K562 (cell line): ENCODE measurements at regions not wholly inside any gene's neighbourhood (a gene's known extent, or its start where the extent isn't known, plus 50 kb on each side); places are given as distances from the start of the nearest gene placed in this dataset.

Experiments used
- ATAC-seq: fragments of 200-7000 bp; cut with Tn5 transposase; 3 replicates; pipeline ENCODE4 v1.9.1; 2020; ENCODE audit warnings: moderate library complexity
- BruUV-seq: library from RNA; stranded (reverse); fragments of 400-500 nt; replicated peaks from 2 replicates; lab custom pipeline; 2021; lab: Mats Ljungman, UMichigan
- CTCF ChIA-PET: fragments of 300-600 bp; formaldehyde crosslinking; extraction: SDS; loops from one replicate; lab custom pipeline; 2021; ENCODE audit warnings: low intra/inter-chr PET ratio; lab: Yijun Ruan, JAX
- POLR2A ChIA-PET: fragments of 300-600, 350-650 bp; sonication (Branson Sonifier 250); formaldehyde crosslinking; extraction: SDS; loops from one replicate; lab custom pipeline; 2021; ENCODE audit warnings: antibody characterized with exemption, inconsistent platforms; lab: Yijun Ruan, JAX
- DNase-seq, 4 experiments: peaks; one replicate each; pipeline versions ENCODE4 v3.0.0 to v3.0.0-alpha.2; 2011 to 2018; ENCODE audit warnings: low spot score in 3 of 4, mixed read lengths in 3 of 4; ENCODE audit errors: extremely low read depth in 1 of 4
- FAIRE-seq: peaks from 2 replicates; lab custom pipeline; 2011; peaks lifted over from hg19 to GRCh38; lab: Jason Lieb, UNC
- H2AFZ ChIP-seq: 2 replicates; pipeline ENCODE4 v1.6.0; 2011; ENCODE audit warnings: low read depth, low read length, control low read depth, inconsistent platforms
- H3K27ac ChIP-seq: fragments of 200-600 bp; 3 replicates; pipeline ENCODE4 v1.8.0; 2011; ENCODE audit warnings: low read depth, mild to moderate bottlenecking, control low read depth, inconsistent platforms, low read length, moderate library complexity, mixed read lengths; ENCODE audit errors: extremely low read depth
- H3K27me3 ChIP-seq, 2 experiments: fragments of 300-600 bp in 1 of 2; 2 replicates in 1 of 2; 3 replicates in 1 of 2; pipeline versions ENCODE4 v1.6.0 to v1.8.0; 2011; ENCODE audit warnings: inconsistent platforms in 2 of 2, low read length in 2 of 2, mild to moderate bottlenecking in 1 of 2, mixed read lengths in 1 of 2, moderate library complexity in 1 of 2; ENCODE audit not compliant: control insufficient read depth in 2 of 2, insufficient read depth in 2 of 2
- H3K36me3 ChIP-seq: fragments of 300-600 bp; 3 replicates; pipeline ENCODE4 v1.8.0; 2011; ENCODE audit warnings: mild to moderate bottlenecking, low read length, inconsistent platforms; ENCODE audit not compliant: control insufficient read depth, insufficient read depth
- H3K4me1 ChIP-seq, 2 experiments: fragments of 200-600 bp in 1 of 2; replicated peaks in 1 of 2; 2 replicates in 1 of 2; 3 replicates in 1 of 2; pipeline versions ENCODE4 v1.5.1 to v1.8.0; 2011; ENCODE audit warnings: inconsistent platforms in 2 of 2, low read length in 2 of 2, mild to moderate bottlenecking in 1 of 2, mixed read lengths in 1 of 2, moderate library complexity in 1 of 2; ENCODE audit not compliant: control insufficient read depth in 2 of 2, insufficient read depth in 2 of 2
- H3K4me2 ChIP-seq: 2 replicates; pipeline ENCODE4 v1.6.1; 2011; ENCODE audit warnings: low read length, control low read depth, inconsistent platforms, mixed read lengths; ENCODE audit not compliant: insufficient read depth
- H3K4me3 ChIP-seq: fragments of 200-600 bp; sonication (generic), shearing (Covaris generic); 2 replicates; pipeline ENCODE4 v1.5.1; 2016; ENCODE audit warnings: control low read depth, inconsistent platforms
- H3K79me2 ChIP-seq: fragments of 200-600 bp; 3 replicates; pipeline ENCODE4 v1.8.0; 2011; ENCODE audit warnings: low read length, inconsistent platforms; ENCODE audit not compliant: control insufficient read depth, insufficient read depth
- H3K9ac ChIP-seq, 2 experiments: 2 replicates each; pipeline versions ENCODE4 v1.6.0 to v1.6.1; 2011; ENCODE audit warnings: low read depth in 2 of 2, low read length in 2 of 2, control low read depth in 1 of 2, inconsistent platforms in 1 of 2, mild to moderate bottlenecking in 1 of 2, mixed read lengths in 1 of 2; ENCODE audit not compliant: insufficient read depth in 1 of 2
- H3K9me1 ChIP-seq: one replicate; pipeline ENCODE4 v1.6.0; 2011; ENCODE audit warnings: inconsistent platforms, mild to moderate bottlenecking, low read length, moderate library complexity; ENCODE audit not compliant: control insufficient read depth, insufficient read depth
- H3K9me3 ChIP-seq: replicated peaks from 2 replicates; pipeline ENCODE4 v1.5.1; 2011; ENCODE audit warnings: low read depth, low read length, inconsistent platforms; ENCODE audit not compliant: control insufficient read depth, insufficient read depth
- H4K20me1 ChIP-seq: replicated peaks from 2 replicates; pipeline ENCODE4 v1.6.1; 2011; ENCODE audit warnings: low read length, inconsistent platforms, mixed read lengths; ENCODE audit not compliant: control insufficient read depth, insufficient read depth
- CBFA2T2 ChIP-seq: fragments of 450-650 bp; conservative IDR thresholded peaks from 2 replicates; pipeline ENCODE4 v1.6.1; 2017; ENCODE audit warnings: mild to moderate bottlenecking
- CBFA2T3 ChIP-seq: fragments of 450-650 bp; IDR thresholded peaks from 2 replicates; pipeline ENCODE4 v1.6.1; 2017
- CREM ChIP-seq: IDR thresholded peaks from 2 replicates; pipeline ENCODE4 v1.6.1; 2014; ENCODE audit warnings: antibody characterized with exemption, low read depth
- DIDO1 ChIP-seq: fragments of 450-650 bp; IDR thresholded peaks from 2 replicates; pipeline ENCODE4 v1.6.1; 2016; ENCODE audit warnings: low read depth, missing biosample characterization, missing genetic modification characterization
- FOXJ2 ChIP-seq: fragments of 200-800 bp; sonication (Bioruptor generic); IDR thresholded peaks from 2 replicates; pipeline ENCODE4 v1.6.1; 2016; ENCODE audit warnings: missing genetic modification characterization, missing compliant biosample characterization
- HDGF ChIP-seq: fragments of 450-650 bp; IDR thresholded peaks from 2 replicates; pipeline ENCODE4 v1.6.1; 2016
- IRF2 ChIP-seq: sonication (generic); formaldehyde crosslinking; IDR thresholded peaks from 2 replicates; pipeline ENCODE4 v1.8.1; 2022; ENCODE audit warnings: mild to moderate bottlenecking, missing genetic modification reagents
- NCOR1 ChIP-seq: fragments of 450-650 bp; IDR thresholded peaks from 2 replicates; pipeline ENCODE4 v1.6.1; 2016; ENCODE audit warnings: mild to moderate bottlenecking, moderate library complexity
- RAD51 ChIP-seq: fragments of 450-650 bp; IDR thresholded peaks from 2 replicates; pipeline ENCODE4 v1.7.1; 2016; ENCODE audit warnings: low read depth, mild to moderate bottlenecking, borderline replicate concordance
- ZFP1 ChIP-seq: fragments of 450-650 bp; formaldehyde crosslinking; IDR thresholded peaks from 2 replicates; pipeline ENCODE4 v1.4.0; 2020; ENCODE audit warnings: mild to moderate bottlenecking, mixed read lengths
- WGBS: fragments of 100-300 bp; shearing (Covaris generic); methylation state at CpG from one replicate; pipeline ENCODE4 v1.1.6; 2016; ENCODE audit warnings: low coverage, mixed read lengths; ENCODE audit not compliant: insufficient coverage; ENCODE audit errors: missing lambda C conversion rate; 5-methylcytosine and 5-hydroxymethylcytosine counted together
- in situ Hi-C: fragments of 300-500 bp; cut with MboI; formaldehyde crosslinking; loops from 4 replicates; pipeline ENCODE4 v1.15.0; 2018; ENCODE audit warnings: inconsistent platforms, mixed read lengths
- intact Hi-C: fragments of 100-400 bp; cut with micrococcal nuclease; formaldehyde crosslinking; loops from 2 replicates; pipeline ENCODE4 v1.14.2; 2022
- TF ChIP-seq, protein P1 (sequence below), 2 experiments: fragments of 450-650 bp in 1 of 2; sonication (generic) in 1 of 2; formaldehyde crosslinking in 1 of 2; IDR thresholded peaks in 1 of 2; conservative IDR thresholded peaks in 1 of 2; 2 replicates each; pipeline versions ENCODE4 v1.6.1 to v1.8.1; 2016 to 2023; ENCODE audit warnings: mild to moderate bottlenecking in 2 of 2, moderate library complexity in 2 of 2, inconsistent platforms in 1 of 2, missing genetic modification reagents in 1 of 2
- TF ChIP-seq, protein P2 (sequence below): fragments of 250-450 bp; sonication (Bioruptor Pico); IDR thresholded peaks from 2 replicates; pipeline ENCODE4 v1.4.0; 2020; ENCODE audit warnings: mild to moderate bottlenecking, moderate library complexity

DNA sequence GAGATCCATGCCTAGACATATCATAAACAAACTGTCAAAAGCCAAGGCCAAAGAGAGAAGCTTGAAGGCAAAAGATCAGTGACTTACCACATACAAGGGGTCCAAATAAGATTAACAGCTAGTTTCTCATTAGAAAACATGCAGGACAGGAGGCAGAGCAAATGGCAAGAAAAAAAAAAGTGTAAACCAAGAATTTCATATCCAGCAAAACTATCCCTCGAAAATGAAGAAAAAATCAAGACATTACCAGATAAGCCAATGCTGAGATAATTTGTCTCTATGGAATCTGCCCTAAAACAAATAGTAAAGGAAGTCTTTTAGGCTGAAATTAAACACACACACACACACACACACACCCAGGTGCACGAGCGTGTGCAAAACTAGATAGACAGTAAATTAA is 99.6 kb upstream of the NSMCE3 start:
- peak; percentile 62; the same call in 1 of the 2 replicates for TF ChIP-seq ZFP1 (CRISPR knock-in tag)
- no peak for TF ChIP-seq RAD51
- TF ChIP-seq, all 486 proteins: peak for 1
- intact Hi-C loops = no loop called here
- no TSS peak for BruUV-seq
- no peak overlapping the region for H3K4me2 ChIP-seq
- H3K9me3 ChIP-seq = 0 out of 2 replicates have a peak, but pooled peaks cover 2% of the 10 kb centered on the region
- no peaks in the 10 kb centered on the region for H3K9me1 ChIP-seq
- no peak overlapping the region for H2AFZ ChIP-seq
- no peak overlapping the region for H3K4me3 ChIP-seq
- no peak overlapping the region for H3K9ac ChIP-seq
- no peaks in the 10 kb centered on the region for H3K36me3 ChIP-seq
- no peaks in the 10 kb centered on the region for H3K4me1 ChIP-seq
- in situ Hi-C loops = no loop called here
- FAIRE-seq = no peak
- ChIA-PET POLR2A (no interaction called here), CTCF (no interaction called here)
- no peaks in the 10 kb centered on the region for H3K79me2 ChIP-seq
- H4K20me1 ChIP-seq = no peaks in the 10 kb centered on the region
- WGBS = 0% methylated on average over 3 of the region's 3 CpGs
- no peak for DNase-seq
- no peak for ATAC-seq
- H3K27me3 ChIP-seq = peaks cover under 1 to 2% of the 10 kb centered on the region in 2 experiments; a peak in 1 of 5 replicates
- no peak overlapping the region for H3K27ac ChIP-seq

DNA sequence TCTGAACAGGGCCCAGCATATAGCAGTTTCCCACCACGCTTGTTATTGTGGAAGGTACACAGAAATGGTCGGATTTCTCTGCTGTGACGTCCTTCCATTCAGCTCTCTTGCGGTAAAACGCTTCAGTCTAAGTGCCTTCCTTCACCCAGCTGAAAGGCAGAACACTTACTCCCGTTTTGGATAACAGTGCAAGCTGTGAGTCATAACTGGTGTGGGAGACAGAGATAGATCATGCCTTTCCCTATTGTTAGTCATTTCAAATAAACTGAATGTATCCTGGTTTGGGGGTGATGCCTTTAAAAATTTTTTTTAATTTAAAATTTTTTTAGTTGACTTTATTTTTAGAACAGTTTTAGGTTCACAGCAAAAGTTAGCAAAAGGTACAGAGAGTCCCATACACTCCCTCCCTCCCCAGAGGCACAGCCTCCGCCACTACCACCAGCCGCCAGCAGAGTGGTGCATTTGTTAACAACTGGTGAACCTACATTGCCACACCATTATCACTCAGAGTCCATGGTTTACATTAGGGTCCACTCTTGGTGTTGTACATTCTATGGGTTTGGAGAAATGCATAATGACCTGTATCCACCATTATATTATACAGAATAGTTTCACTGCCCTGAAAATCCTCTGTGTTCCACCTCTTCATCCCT is 94.9 kb upstream of the NSMCE3 start:
- BruUV-seq = no TSS peak
- no peak overlapping the region for H2AFZ ChIP-seq
- no peaks in the 10 kb centered on the region for H3K9me1 ChIP-seq
- H3K9ac ChIP-seq = no peak overlapping the region
- DNase-seq (peak in 3 of 4 experiments; percentile 13 to 28 (median 21)), FAIRE-seq (peak; percentile 54), ATAC-seq (peak; percentile 87)
- no peaks in the 10 kb centered on the region for H3K36me3 ChIP-seq
- no peak overlapping the region for H3K4me3 ChIP-seq
- in situ Hi-C loops (no loop called here), intact Hi-C loops (no loop called here)
- peaks cover 16 to 20% of the 10 kb centered on the region in 2 experiments; a peak in 4 of 5 replicates for H3K27me3 ChIP-seq
- 1% methylated on average over 8 of the region's 8 CpGs for WGBS
- 0 out of 2 replicates have a peak, but pooled peaks cover 2% of the 10 kb centered on the region for H3K9me3 ChIP-seq
- H3K4me1 ChIP-seq = no peaks in the 10 kb centered on the region
- H4K20me1 ChIP-seq = peaks cover 3% of the 10 kb centered on the region; the same call in 1 of the 2 replicates
- no peaks in the 10 kb centered on the region for H3K79me2 ChIP-seq
- CTCF ChIA-PET = no interaction called here
- H3K27ac ChIP-seq = no peak overlapping the region
- POLR2A ChIA-PET = interaction anchor here (1.2 to 2.0 kb wide), 2 partner anchors 10 to 13 kb away, joined by 4 read pairs; no protein-coding TSS in a partner anchor
- no peak overlapping the region for H3K4me2 ChIP-seq
- TF ChIP-seq DIDO1 (tag) (no peak), HDGF (no peak), IRF2 (CRISPR knock-in tag) (no peak), FOXJ2 (tag) (no peak), CBFA2T2 (0 out of 2 replicates have a peak, but pooled peaks have one; percentile 4), CREM (no peak), CBFA2T3 (peak; percentile 34; the same call in 1 of the 2 replicates), NCOR1 (no peak)
- TF ChIP-seq, protein P1, sequence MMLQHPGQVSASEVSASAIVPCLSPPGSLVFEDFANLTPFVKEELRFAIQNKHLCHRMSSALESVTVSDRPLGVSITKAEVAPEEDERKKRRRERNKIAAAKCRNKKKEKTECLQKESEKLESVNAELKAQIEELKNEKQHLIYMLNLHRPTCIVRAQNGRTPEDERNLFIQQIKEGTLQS (IDR thresholded peaks at IDR 0.05) = 0 out of 2 replicates have a peak, but pooled peaks have one; percentile 9
- TF ChIP-seq, protein P1 (CRISPR knock-in tag; conservative IDR thresholded peaks at IDR 0.05) = no peak
- TF ChIP-seq, protein P2, sequence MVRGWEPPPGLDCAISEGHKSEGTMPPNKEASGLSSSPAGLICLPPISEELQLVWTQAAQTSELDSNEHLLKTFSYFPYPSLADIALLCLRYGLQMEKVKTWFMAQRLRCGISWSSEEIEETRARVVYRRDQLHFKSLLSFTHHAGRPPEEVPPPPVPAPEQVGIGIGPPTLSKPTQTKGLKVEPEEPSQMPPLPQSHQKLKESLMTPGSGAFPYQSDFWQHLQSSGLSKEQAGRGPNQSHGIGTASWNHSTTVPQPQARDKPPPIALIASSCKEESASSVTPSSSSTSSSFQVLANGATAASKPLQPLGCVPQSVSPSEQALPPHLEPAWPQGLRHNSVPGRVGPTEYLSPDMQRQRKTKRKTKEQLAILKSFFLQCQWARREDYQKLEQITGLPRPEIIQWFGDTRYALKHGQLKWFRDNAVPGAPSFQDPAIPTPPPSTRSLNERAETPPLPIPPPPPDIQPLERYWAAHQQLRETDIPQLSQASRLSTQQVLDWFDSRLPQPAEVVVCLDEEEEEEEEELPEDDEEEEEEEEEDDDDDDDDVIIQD (CRISPR knock-in tag) = no peak
